ENCODE measurements at regions not wholly inside any gene's neighbourhood (a gene's known extent, or its start where the extent isn't known, plus 50 kb on each side); places are given as distances from the start of the nearest gene placed in this dataset.

- Histone ChIP-seq H3K23me2 (ENCODE audit: low read depth, low read length) (no peaks in the 10 kb centered on the region), H3K27ac (ENCODE audit: low read depth, low read length) (no peak overlapping the region), H3K36me3 (ENCODE audit: control insufficient read depth in 2 of 4, insufficient read depth in 4 of 4, low read length in 3 of 4) (no peaks in the 10 kb centered on the region), H3K79me1 (ENCODE audit: low read depth, low read length) (no peaks in the 10 kb centered on the region), H4K5ac (ENCODE audit: insufficient read length, low read depth, low read length) (no peak overlapping the region), H4K91ac (replicated peaks; ENCODE audit: insufficient read length, low read length) (no peak overlapping the region), H3K14ac (ENCODE audit: insufficient read length) (no peak overlapping the region), H3K18ac (ENCODE audit: extremely low read depth, low read length) (no peak overlapping the region), H3K23ac (ENCODE audit: insufficient read length) (no peak overlapping the region), H2BK5ac (ENCODE audit: low read depth, low read length) (no peak overlapping the region), H3K9ac (replicated peaks in 1 of 4; ENCODE audit: extremely low read depth in 1 of 4, low read depth in 3 of 4, low read length in 3 of 4) (no peak overlapping the region), H3K56ac (replicated peaks; ENCODE audit: insufficient read length, low read depth, low read length) (no peak overlapping the region), H3K4me3 (ENCODE audit: extremely low read depth in 1 of 4, insufficient read depth in 2 of 4, low read depth in 3 of 4, low read length in 4 of 4) (no peak overlapping the region), H3K27me3 (replicated peaks in 1 of 4; ENCODE audit: control insufficient read depth in 3 of 4, extremely low read depth in 1 of 4, insufficient read depth in 3 of 4, low read length in 3 of 4) (no peaks in the 10 kb centered on the region), H2BK15ac (ENCODE audit: low read length) (no peak overlapping the region), H3K9me3 (ENCODE audit: insufficient read depth in 2 of 2, low read depth in 1 of 2, low read length in 1 of 2) (no peaks in the 10 kb centered on the region), H3K4ac (replicated peaks; ENCODE audit: insufficient read length, low read depth, low read length) (no peak overlapping the region), H3K4me2 (ENCODE audit: insufficient read depth in 1 of 2, low read depth in 2 of 2, low read length in 2 of 2) (no peak overlapping the region), H4K20me1 (replicated peaks in 1 of 2; ENCODE audit: control insufficient read depth in 1 of 2, insufficient read depth in 2 of 2, low read length in 2 of 2) (no peaks in the 10 kb centered on the region), H2BK12ac (ENCODE audit: low read depth, low read length) (no peak overlapping the region), H4K8ac (ENCODE audit: extremely low read depth, insufficient read depth, low read length) (no peak overlapping the region), H2AK5ac (ENCODE audit: low read depth, low read length) (no peak overlapping the region), H2BK20ac (ENCODE audit: low read length) (no peak overlapping the region), H3K4me1 (replicated peaks in 1 of 4; ENCODE audit: control insufficient read depth in 3 of 4, insufficient read depth in 4 of 4, low read length in 3 of 4) (no peaks in the 10 kb centered on the region), H2BK120ac (replicated peaks; ENCODE audit: low read depth, low read length) (no peak overlapping the region), H2AFZ (ENCODE audit: low read length) (no peak overlapping the region), H3K79me2 (ENCODE audit: control insufficient read depth in 1 of 2, insufficient read depth in 2 of 2, low read length in 2 of 2) (no peaks in the 10 kb centered on the region)
- TF ChIP-seq MAFK (IDR thresholded peaks at IDR 0.05; ENCODE audit: low read depth, low read length), result 0 out of 2 replicates have a peak, but pooled peaks have one; percentile 18
- TF ChIP-seq RXRA (IDR thresholded peaks at IDR 0.05; ENCODE audit: insufficient read depth, low read depth, low read length), result no peak
- TF ChIP-seq, protein P1, sequence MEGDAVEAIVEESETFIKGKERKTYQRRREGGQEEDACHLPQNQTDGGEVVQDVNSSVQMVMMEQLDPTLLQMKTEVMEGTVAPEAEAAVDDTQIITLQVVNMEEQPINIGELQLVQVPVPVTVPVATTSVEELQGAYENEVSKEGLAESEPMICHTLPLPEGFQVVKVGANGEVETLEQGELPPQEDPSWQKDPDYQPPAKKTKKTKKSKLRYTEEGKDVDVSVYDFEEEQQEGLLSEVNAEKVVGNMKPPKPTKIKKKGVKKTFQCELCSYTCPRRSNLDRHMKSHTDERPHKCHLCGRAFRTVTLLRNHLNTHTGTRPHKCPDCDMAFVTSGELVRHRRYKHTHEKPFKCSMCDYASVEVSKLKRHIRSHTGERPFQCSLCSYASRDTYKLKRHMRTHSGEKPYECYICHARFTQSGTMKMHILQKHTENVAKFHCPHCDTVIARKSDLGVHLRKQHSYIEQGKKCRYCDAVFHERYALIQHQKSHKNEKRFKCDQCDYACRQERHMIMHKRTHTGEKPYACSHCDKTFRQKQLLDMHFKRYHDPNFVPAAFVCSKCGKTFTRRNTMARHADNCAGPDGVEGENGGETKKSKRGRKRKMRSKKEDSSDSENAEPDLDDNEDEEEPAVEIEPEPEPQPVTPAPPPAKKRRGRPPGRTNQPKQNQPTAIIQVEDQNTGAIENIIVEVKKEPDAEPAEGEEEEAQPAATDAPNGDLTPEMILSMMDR (IDR thresholded peaks at IDR 0.05; ENCODE audit: control extremely low read depth in 1 of 3, insufficient read depth in 1 of 3, low read depth in 1 of 3, low read length in 3 of 3), result peak in 2 of 3 experiments; percentile 30 to 51; a peak in 2 of 4 replicates
- no peak for TF ChIP-seq TAF7 (optimal IDR thresholded peaks at IDR 0.05; ENCODE audit: borderline replicate concordance, low read depth, low read length)
- TF ChIP-seq RAD21 (IDR thresholded peaks at IDR 0.05 in 1 of 2, conservative IDR thresholded peaks at IDR 0.05 in 1 of 2; ENCODE audit: low read depth in 2 of 2, low read length in 2 of 2), result peak; percentile 77
- peak; percentile 71 for FAIRE-seq
- WGBS, 2 experiments (ENCODE audit: extremely low coverage in 1 of 2, insufficient coverage in 1 of 2, insufficient read length in 1 of 2, insufficient replicate concordance in 2 of 2, low coverage in 1 of 2, low lambda C conversion rate in 2 of 2, missing lambda C conversion rate in 1 of 2), result 70% methylated on average over 4 of the region's 4 CpGs; no CpG with 5 or more reads in 1 of the 2 experiments
- ChIA-PET POLR2A (ENCODE audit: partially characterized antibody) (no interaction called here), CTCF (ENCODE audit: partially characterized antibody) (interaction anchor here (0.7 to 1.4 kb wide), 4 partner anchors 14 to 443 kb away, joined by 3 read pairs; no protein-coding TSS in a partner anchor)
- DNase-seq (ENCODE audit: low read depth in 1 of 2, low spot score in 2 of 2), result no peak
These were observed 707.0 kb downstream of the EPM2A start for GRCh38 chr6:145028144-145028818.

Measured in H1 (cell line).